ENCODE measurements at regions not wholly inside any gene's neighbourhood (a gene's known extent, or its start where the extent isn't known, plus 50 kb on each side); places are given as distances from the start of the nearest gene placed in this dataset.

- TF ChIP-seq EZH2 (IDR thresholded peaks at IDR 0.05; ENCODE audit: borderline replicate concordance, low read depth, low read length, severe bottlenecking) (no peak), POLR2AphosphoS5 (IDR thresholded peaks at IDR 0.05; ENCODE audit: insufficient read depth, low read depth, low read length) (no peak)
These were observed 201.8 kb upstream of the FOXF1 start for GRCh38 chr16:86308514-86308913.

Measured in endothelial cell of umbilical vein (primary cell).